ENCODE measurements at regions not wholly inside any gene's neighbourhood (a gene's known extent, or its start where the extent isn't known, plus 50 kb on each side); places are given as distances from the start of the nearest gene placed in this dataset.
A peak's percentile ranks its signal among the peaks of the same experiment; 100 is the strongest.
"Not testable (repeated sequence)": the region's sequence is repeated elsewhere in the genome, so short reads cannot be mapped to it uniquely, and the experiment has no call there.

DNA sequence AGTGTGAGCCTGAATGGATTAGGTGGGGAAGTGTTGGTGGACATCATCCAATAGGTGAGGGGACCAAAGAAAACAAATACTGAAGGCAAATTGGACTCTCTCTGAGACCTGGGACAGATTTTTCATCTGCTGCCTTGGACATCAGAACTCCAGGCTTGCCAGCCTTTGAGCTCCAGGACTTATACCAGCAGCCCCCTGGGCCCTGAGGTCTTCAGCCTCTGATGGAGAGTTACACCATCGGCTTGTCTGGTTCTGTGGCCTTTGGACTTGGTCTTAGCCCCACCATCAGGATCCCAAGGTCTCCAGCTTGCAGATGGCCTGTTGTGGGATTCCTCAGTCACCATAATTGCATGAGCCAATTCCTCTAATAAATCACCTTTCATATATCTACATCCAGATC is 80.8 kb upstream of the SLC8A3 start:
- no peak for DNase-seq

DNA sequence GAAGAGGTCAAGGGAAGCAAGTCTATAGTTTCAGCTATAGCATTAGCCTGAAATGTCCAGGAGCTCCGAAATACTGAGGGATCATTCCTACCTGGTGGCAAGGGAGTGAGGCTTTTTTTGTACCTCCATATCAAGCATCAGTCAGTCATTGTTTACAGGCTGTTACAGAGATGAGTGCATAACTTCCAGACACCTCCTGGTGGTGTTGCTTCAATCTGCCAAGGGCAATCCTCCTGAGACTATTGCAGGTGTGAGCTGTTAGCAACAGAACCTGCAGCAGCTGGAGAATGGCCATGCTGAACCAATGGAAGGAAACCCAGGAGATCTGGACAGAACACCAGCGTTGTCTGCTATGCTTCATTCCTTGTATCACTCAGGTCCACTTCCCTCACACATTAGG is 80.0 kb upstream of the SLC8A3 start:
- no peak for DNase-seq

GRCh38 chr14:70266157-70266556 is 77.4 kb upstream of the SLC8A3 start:
- DNase-seq, result no peak

- DNase-seq, result no peak
Measured at GRCh38 chr14:70265422-70265821, 76.7 kb upstream of the SLC8A3 start.

DNA sequence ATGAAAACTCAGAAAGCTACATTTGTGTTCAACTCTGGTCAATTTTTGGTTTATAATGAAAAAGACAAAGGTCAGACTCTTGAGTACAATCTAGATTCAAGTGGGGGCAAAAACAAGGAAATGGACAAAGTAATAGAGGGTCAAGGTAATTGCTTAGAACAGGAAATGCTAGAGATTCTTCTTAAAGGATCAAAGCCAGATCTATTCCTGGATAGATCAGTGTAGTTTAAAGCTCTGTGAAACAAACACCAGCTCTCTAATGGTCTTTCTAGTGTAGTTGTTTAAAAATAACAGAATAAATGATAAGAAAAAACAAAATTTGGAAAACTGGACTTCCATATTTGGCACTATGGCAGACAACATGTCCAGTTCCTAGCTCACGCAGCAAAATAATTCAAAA is 70.7 kb upstream of the SLC8A3 start:
- no peak for DNase-seq

DNA sequence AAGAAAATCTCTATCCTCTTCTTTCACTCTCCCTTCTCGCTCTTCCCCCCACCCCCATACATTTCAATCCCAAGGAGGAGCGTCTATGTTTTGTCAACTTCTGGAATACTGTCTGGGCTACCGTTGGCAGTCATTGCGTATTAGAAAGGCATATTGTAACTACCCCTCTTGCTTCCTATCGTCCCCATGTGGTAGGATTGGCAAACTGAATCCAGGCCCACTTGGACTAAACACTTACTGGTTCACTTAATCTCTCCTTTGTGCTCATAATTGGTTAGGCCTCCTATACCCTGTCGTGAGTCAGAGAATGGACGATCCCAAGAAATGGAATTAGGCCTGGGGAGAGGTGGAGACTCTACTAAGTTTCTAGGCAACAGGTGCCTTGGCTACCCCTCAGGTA is 68.8 kb upstream of the SLC8A3 start:
- peak; percentile 56 for DNase-seq

- DNase-seq, result no peak
Measured at GRCh38 chr14:70256601-70257000, 67.8 kb upstream of the SLC8A3 start.

GRCh38 chr14:70255071-70256057 is 66.6 kb upstream of the SLC8A3 start:
- DNase-seq, result peak; percentile 60

DNA sequence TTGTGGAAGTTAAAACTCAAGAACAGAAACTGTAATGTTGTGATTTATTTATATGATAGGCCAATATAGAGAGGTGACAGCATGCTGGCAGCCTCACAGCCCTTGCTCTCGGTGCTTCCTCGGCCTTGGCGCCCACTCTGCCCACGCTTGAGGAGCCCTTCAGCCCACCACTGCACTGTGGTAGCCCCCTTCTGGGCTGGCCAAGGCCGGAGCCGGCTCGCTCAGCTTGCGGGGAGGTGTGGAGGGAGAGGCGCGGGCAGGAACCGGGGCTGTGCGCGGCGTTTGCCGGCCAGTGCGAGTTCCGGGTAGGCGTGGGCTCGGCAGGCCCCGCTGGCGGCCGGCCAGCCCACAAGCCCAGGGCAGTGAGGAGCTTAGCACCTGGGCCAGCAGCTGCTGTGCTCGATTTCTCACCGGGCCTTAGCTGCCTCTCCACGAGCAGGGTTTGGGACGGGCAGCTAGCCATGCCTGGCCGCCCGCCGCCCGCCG is 65.8 kb upstream of the SLC8A3 start:
- peak; percentile 50 for DNase-seq

- DNase-seq, result not testable (repeated sequence)
Measured at GRCh38 chr14:70253547-70253946, 64.8 kb upstream of the SLC8A3 start.

- no peak for DNase-seq
Measured at GRCh38 chr14:70245026-70245425, 56.3 kb upstream of the SLC8A3 start.

DNA sequence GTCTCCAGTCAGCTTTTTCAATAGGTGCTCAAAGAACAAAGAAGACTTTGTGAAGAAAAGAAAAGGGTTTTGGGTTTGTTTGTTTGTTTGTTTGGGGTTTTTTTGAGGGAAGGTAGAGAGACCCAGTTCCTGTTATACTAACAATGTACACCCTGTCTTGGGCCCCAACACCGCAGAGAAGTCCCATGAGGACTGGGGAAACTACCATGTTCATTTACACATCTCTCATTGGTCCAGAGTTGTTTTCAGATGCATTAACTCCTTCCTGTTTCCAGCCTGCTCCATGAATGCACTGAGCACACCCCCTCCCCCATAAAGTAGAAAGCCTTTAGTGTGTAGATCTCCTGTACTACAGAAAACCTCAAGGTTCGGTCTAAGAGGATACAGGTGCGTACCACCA is 51.1 kb upstream of the SLC8A3 start:
- no peak for DNase-seq

DNA sequence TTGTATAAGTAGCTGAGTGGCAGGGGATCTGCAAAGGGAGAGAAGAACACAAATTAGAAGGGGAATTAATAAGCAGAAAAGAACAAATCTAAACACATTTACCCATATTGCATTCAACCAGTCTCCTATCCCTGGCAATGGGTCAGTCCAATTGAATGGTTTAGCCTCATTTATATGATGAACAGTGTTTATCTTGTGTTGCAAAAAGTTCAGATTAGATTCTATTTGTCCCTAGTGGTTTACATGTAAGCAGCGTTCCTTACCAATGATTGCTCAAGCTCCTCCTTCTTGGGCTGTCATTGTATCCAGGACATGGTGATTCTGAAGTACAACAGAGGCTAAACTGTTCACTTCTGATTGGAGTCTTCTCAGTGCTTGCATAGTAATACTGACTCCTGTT is 49.9 kb upstream of the SLC8A3 start:
- not testable (repeated sequence) for DNase-seq
